ENCODE measurements at regions not wholly inside any gene's neighbourhood (a gene's known extent, or its start where the extent isn't known, plus 50 kb on each side); places are given as distances from the start of the nearest gene placed in this dataset.
A peak's percentile ranks its signal among the peaks of the same experiment; 100 is the strongest.
"Not testable (repeated sequence)": the region's sequence is repeated elsewhere in the genome, so short reads cannot be mapped to it uniquely, and the experiment has no call there.

GRCh38 chrX:139158256-139158655 is 372.3 kb upstream of the F9 start:
- no peak for TF ChIP-seq CTCF (IDR thresholded peaks at IDR 0.05)
- peak in 1 of 4 donors; percentile 57 for ATAC-seq
- DNase-seq, result no peak
- Histone ChIP-seq H3K4me1 (no peaks in the 10 kb centered on the region), H3K36me3 (ENCODE audit: insufficient read depth in 1 of 2, low read depth in 1 of 2) (no peaks in the 10 kb centered on the region), H3K27me3 (ENCODE audit: insufficient read depth in 3 of 3, low read length in 2 of 3) (peaks cover 0 to 4% (median 0%) of the 10 kb centered on the region in 3 donors), H3K9me3 (peaks cover 6% of the 10 kb centered on the region), H3K27ac (no peak overlapping the region), H3K4me3 (no peak overlapping the region)
- intact Hi-C loops (cut with DNase I), result no loop called here
- 44 to 100% (median 75%) methylated on average over 2 of the region's 2 CpGs for WGBS, 3 donors

GRCh38 chrX:139156356-139156755 is 374.2 kb upstream of the F9 start:
- Histone ChIP-seq H3K4me3 (no peak overlapping the region), H3K4me1 (no peaks in the 10 kb centered on the region), H3K9me3 (peaks cover 6% of the 10 kb centered on the region), H3K27ac (no peak overlapping the region), H3K27me3 (ENCODE audit: insufficient read depth in 3 of 3, low read length in 2 of 3) (peaks cover 0 to 4% (median 0%) of the 10 kb centered on the region in 3 donors), H3K36me3 (ENCODE audit: insufficient read depth in 1 of 2, low read depth in 1 of 2) (no peaks in the 10 kb centered on the region)
- no peak for DNase-seq
- intact Hi-C loops (cut with DNase I), result no loop called here
- WGBS, 3 donors, result 66 to 85% (median 85%) methylated on average over 4 of the region's 4 CpGs
- TF ChIP-seq CTCF (IDR thresholded peaks at IDR 0.05), result no peak
- ATAC-seq, result no peak

- H3K36me3 ChIP-seq (ENCODE audit: insufficient read depth in 1 of 2, low read depth in 1 of 2); ATAC-seq; H3K4me3 ChIP-seq; H3K9me3 ChIP-seq; H3K4me1 ChIP-seq; H3K27ac ChIP-seq; intact Hi-C loops (cut with DNase I); DNase-seq; H3K27me3 ChIP-seq (ENCODE audit: insufficient read depth in 3 of 3, low read length in 2 of 3): not testable (repeated sequence)
- WGBS, 3 donors, result 81 to 86% (median 83%) methylated on average over 5 of the region's 5 CpGs
Measured at GRCh38 chrX:139146625-139147024, 383.9 kb upstream of the F9 start.

GRCh38 chrX:139141370-139141769 is 389.2 kb upstream of the F9 start:
- TF ChIP-seq CTCF (IDR thresholded peaks at IDR 0.05), result no peak
- Histone ChIP-seq H3K36me3 (ENCODE audit: insufficient read depth in 1 of 2, low read depth in 1 of 2) (no peaks in the 10 kb centered on the region), H3K27me3 (ENCODE audit: insufficient read depth in 3 of 3, low read length in 2 of 3) (no peaks in the 10 kb centered on the region), H3K4me1 (no peaks in the 10 kb centered on the region), H3K4me3 (no peak overlapping the region), H3K27ac (no peak overlapping the region), H3K9me3 (no peaks in the 10 kb centered on the region)
- intact Hi-C loops (cut with DNase I), result no loop called here
- 83 to 89% (median 88%) methylated on average over 3 of the region's 3 CpGs for WGBS, 3 donors
- ATAC-seq, result no peak
- DNase-seq, result no peak

- WGBS, 3 donors, result 78 to 95% (median 93%) methylated on average over 5 of the region's 5 CpGs
- TF ChIP-seq CTCF (IDR thresholded peaks at IDR 0.05), result no peak
Measured at GRCh38 chrX:139134316-139134715, 396.2 kb upstream of the F9 start.

More at GRCh38 chrX:139134316-139134715, 396.2 kb upstream of the F9 start:
- DNase-seq, result no peak
- ATAC-seq, result no peak
- H3K27ac ChIP-seq, result no peak overlapping the region
- intact Hi-C loops (cut with DNase I), result no loop called here
- H3K36me3 ChIP-seq (ENCODE audit: insufficient read depth in 1 of 2, low read depth in 1 of 2), result no peaks in the 10 kb centered on the region
- H3K4me3 ChIP-seq, result no peak overlapping the region
- no peaks in the 10 kb centered on the region for H3K4me1 ChIP-seq
- H3K27me3 ChIP-seq (ENCODE audit: insufficient read depth in 3 of 3, low read length in 2 of 3), result peaks cover 0 to 4% (median 0%) of the 10 kb centered on the region in 3 donors
- H3K9me3 ChIP-seq, result no peaks in the 10 kb centered on the region

All from psoas muscle (tissue), 7 donors.